ENCODE measurements at regions not wholly inside any gene's neighbourhood (a gene's known extent, or its start where the extent isn't known, plus 50 kb on each side); places are given as distances from the start of the nearest gene placed in this dataset.

GRCh38 chr6:150304429-150304828 is 64.4 kb upstream of the IYD start:
- FAIRE-seq = no peak
- Histone ChIP-seq H3K79me2 (ENCODE audit: control insufficient read depth in 1 of 2, insufficient read depth in 2 of 2, low read length in 2 of 2) (no peaks in the 10 kb centered on the region), H3K4ac (replicated peaks; ENCODE audit: insufficient read length, low read depth, low read length) (no peak overlapping the region), H3K36me3 (ENCODE audit: control insufficient read depth in 2 of 4, insufficient read depth in 4 of 4, low read length in 3 of 4) (no peaks in the 10 kb centered on the region), H3K9me3 (ENCODE audit: insufficient read depth in 2 of 2, low read depth in 1 of 2, low read length in 1 of 2) (no peaks in the 10 kb centered on the region), H3K4me3 (ENCODE audit: extremely low read depth in 1 of 4, insufficient read depth in 2 of 4, low read depth in 3 of 4, low read length in 4 of 4) (no peak overlapping the region), H3K27ac (ENCODE audit: low read depth, low read length) (no peak overlapping the region), H4K8ac (ENCODE audit: extremely low read depth, insufficient read depth, low read length) (no peak overlapping the region), H3K23me2 (ENCODE audit: low read depth, low read length) (no peaks in the 10 kb centered on the region; the same call in 1 of the 2 replicates), H2BK5ac (ENCODE audit: low read depth, low read length) (no peak overlapping the region), H2BK120ac (replicated peaks; ENCODE audit: low read depth, low read length) (no peak overlapping the region), H2BK15ac (ENCODE audit: low read length) (no peak overlapping the region), H3K79me1 (ENCODE audit: low read depth, low read length) (no peaks in the 10 kb centered on the region), H3K18ac (ENCODE audit: extremely low read depth, low read length) (no peak overlapping the region), H3K56ac (replicated peaks; ENCODE audit: insufficient read length, low read depth, low read length) (no peak overlapping the region), H3K14ac (ENCODE audit: insufficient read length) (no peak overlapping the region), H2BK12ac (ENCODE audit: low read depth, low read length) (no peak overlapping the region), H2AK5ac (ENCODE audit: low read depth, low read length) (no peak overlapping the region), H3K4me1 (replicated peaks in 1 of 4; ENCODE audit: control insufficient read depth in 3 of 4, insufficient read depth in 4 of 4, low read length in 3 of 4) (no peaks in the 10 kb centered on the region), H3K23ac (ENCODE audit: insufficient read length) (no peak overlapping the region), H3K4me2 (ENCODE audit: insufficient read depth in 1 of 2, low read depth in 2 of 2, low read length in 2 of 2) (no peak overlapping the region), H4K20me1 (replicated peaks in 1 of 2; ENCODE audit: control insufficient read depth in 1 of 2, insufficient read depth in 2 of 2, low read length in 2 of 2) (no peaks in the 10 kb centered on the region), H4K5ac (ENCODE audit: insufficient read length, low read depth, low read length) (no peak overlapping the region), H4K91ac (replicated peaks; ENCODE audit: insufficient read length, low read length) (no peak overlapping the region), H2BK20ac (ENCODE audit: low read length) (no peak overlapping the region), H3K9ac (replicated peaks in 1 of 4; ENCODE audit: extremely low read depth in 1 of 4, low read depth in 3 of 4, low read length in 3 of 4) (no peak overlapping the region), H2AFZ (ENCODE audit: low read length) (no peak overlapping the region), H3K27me3 (replicated peaks in 1 of 4; ENCODE audit: control insufficient read depth in 3 of 4, extremely low read depth in 1 of 4, insufficient read depth in 3 of 4, low read length in 3 of 4) (no peaks in the 10 kb centered on the region; a peak in 1 of 7 replicates)
- TF ChIP-seq TAF7 (optimal IDR thresholded peaks at IDR 0.05; ENCODE audit: borderline replicate concordance, low read depth, low read length) (no peak), CBX5 (IDR thresholded peaks at IDR 0.05; ENCODE audit: low read depth, low read length) (no peak), SRF (IDR thresholded peaks at IDR 0.05; ENCODE audit: low read depth, low read length) (no peak), SUZ12 (IDR thresholded peaks at IDR 0.05; ENCODE audit: low read length) (no peak)
- ChIA-PET CTCF (ENCODE audit: partially characterized antibody) (no interaction called here), POLR2A (ENCODE audit: partially characterized antibody) (no interaction called here)
- no peak for DNase-seq (ENCODE audit: low read depth in 1 of 2, low spot score in 2 of 2)
- 92% methylated on average over 3 of the region's 3 CpGs; no CpG with 5 or more reads in 1 of the 2 experiments for WGBS, 2 experiments (ENCODE audit: extremely low coverage in 1 of 2, insufficient coverage in 1 of 2, insufficient read length in 1 of 2, insufficient replicate concordance in 2 of 2, low coverage in 1 of 2, low lambda C conversion rate in 2 of 2, missing lambda C conversion rate in 1 of 2)
